ENCODE measurements at regions not wholly inside any gene's neighbourhood (a gene's known extent, or its start where the extent isn't known, plus 50 kb on each side); places are given as distances from the start of the nearest gene placed in this dataset.

DNA sequence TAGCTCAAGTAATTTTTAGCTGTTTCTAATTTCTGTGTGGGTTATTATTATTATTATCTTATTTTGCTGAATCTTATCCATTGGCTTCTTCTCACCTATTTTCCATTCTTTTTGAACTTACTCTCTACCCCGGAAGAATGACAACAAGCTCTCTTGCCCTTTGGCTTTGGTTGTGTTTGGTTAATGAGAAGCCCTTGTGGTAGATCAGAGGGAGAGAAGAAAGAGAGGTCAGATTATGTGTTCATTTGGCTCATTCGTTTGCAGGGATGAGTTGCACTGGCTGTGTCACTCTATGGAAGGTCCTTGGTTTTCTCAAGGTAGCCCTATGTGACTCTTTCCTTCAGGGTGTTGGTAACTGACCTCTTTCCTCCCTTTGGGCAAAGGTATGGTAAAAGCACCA, 391.9 kb downstream of the LMO4 start:
- no peak for DNase-seq (ENCODE audit: low read depth)

DNA sequence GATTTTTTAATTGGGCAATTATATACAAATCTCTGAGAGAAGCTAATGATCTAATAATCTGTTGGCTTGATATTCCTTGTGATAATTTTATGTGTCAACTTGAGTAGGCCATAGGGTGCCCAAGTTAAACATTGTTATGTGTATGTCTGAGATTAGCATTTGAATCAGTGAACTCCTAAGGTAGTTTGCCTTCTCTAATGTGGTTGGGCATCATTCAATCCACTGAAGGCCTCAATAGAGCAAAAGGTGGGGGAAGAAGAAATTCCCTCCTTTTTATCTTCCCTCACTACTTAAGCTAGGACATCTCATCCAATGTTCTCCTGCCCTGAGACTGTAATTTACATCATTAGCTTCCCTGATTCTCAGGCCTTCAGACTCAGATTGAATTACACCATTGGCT, 394.5 kb downstream of the LMO4 start:
- DNase-seq (ENCODE audit: low read depth), result no peak

DNA sequence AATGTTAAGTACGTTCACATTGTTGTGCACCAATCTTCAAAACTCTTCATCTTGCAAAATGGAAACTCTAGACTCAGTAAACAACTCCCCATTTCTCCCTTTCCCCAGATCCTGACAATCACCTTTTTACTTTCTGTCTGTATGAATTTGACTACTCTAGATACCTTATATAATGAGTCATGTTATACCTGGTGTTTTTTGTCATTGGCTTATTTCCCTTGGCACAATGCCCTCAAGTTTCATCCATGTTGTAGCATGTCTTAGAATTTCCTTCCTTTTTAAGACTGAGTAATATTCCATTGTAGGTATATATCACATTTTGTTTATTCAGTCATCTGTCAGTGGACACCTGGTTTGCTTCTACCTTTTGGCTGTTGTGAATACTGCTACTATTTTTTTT, 399.5 kb downstream of the LMO4 start:
- no peak for DNase-seq (ENCODE audit: low read depth)

DNA sequence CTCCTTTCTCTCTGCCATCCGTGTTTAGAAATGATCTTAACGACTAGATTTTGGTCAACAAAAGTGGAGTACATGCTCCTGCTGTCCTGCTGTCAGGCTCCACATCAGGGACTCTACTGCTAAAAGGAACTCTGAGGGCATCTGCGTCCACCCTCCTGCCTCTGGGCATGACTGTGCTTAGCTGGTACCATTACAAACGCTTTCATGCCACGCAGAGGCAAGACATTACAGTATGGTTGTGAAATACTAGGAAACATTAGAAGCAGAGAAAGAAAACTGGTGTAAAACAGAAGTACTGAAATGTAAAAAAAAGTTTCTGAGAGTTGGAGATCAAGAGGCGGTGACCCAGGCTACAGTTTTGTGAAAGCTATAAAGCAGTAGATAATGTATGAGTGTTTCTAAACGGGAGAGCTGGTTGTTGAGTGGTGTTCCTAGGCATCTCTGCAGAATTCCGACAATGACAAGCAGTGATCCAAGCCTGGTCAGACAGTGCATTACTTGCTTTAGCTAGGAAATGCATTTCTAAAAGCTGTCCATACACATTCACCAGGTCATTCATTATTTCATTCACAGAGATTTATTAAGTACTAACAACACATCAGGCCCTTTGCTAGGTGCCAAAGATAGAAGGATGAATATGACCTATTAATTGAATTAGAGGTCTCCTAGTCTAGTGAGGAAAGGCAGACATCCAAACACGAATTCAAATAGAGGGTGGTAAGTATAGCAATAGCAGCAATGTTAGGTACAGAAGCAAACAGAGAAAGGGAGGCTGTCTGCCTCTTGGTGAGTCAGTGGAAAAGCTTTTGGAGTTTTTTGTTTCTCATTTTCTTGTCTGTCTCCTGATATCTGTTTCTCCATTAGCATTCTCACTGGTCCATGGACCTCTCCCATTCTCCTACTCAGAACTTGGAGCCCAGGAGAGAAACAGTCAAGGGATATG, 401.9 kb downstream of the LMO4 start:
- no peak for DNase-seq (ENCODE audit: low read depth)

DNA sequence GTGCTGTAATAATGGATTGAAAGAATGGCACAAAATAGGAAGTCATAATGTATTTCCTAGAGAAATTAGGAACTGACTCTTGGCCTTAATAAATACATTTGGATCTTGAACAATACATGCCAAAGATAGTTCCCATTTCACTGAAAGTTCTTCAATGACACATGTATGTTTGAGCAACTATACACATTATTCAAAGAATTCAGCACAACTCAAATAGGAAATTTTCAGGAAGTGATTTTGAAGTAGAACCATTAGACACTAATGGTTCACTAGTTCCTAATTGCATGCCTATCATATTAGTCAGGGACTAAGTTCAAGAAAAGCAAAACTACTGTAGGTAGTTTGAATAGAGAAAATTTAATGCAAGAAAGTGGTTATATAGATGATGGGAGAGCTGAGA, 404.7 kb downstream of the LMO4 start:
- DNase-seq (ENCODE audit: low read depth), result no peak

DNA sequence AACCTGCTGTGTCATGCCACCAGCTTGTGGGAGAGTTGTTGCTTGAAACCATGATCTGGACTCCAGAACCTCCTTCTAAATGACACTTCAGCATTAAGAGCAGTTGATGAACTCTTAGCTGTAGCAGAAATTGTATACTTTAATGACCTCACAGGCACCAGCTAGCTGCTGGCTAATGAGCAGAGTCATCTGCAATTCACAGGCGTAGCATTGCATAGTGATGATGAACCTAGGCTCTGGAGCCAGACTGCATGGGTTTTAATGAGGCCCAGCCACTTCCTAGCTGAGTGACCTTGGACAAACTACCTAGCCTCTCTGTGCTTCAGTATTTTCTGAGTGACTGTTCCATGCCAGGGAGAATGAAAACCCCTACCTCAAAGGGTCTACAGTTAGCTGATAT, 407.1 kb downstream of the LMO4 start:
- DNase-seq (ENCODE audit: low read depth), result no peak

DNA sequence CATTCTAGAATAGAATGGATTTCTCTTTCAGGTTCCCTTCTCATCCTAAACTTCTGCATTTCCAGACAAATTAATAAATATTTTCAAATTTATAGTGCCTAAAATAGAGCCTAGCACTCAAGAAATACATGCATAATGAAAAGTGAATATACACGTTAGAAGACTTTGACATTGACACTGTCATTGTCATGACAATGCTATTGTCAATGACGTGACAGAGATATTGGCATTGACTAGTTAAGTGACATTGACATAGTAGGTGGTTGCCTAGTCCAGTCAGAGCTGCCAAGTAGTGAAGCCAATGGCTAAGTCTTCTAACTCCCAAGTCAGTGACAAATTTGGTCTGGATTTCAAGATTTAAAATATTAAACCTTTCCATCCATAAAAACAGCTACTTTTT, 410.5 kb downstream of the LMO4 start:
- no peak for DNase-seq (ENCODE audit: low read depth)

DNA sequence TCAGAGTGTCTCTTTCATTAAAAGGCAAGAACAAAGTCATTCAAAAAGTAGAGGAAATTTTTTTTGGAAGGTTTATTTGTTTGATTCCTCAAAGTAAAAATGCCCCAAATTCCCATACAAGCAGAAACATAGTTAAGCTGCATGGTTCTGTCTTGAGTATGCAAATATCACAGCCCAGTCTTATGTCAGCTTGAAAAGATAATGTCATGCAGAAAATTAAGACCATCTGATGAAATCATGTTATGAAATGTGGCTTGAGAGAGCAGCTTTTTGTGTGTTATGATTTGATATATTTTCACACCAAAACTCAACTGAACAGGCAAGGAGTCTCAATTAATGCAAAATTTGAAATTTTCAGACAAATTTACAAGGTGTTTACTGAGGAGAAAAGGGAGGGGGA, 411.0 kb downstream of the LMO4 start:
- no peak for DNase-seq (ENCODE audit: low read depth)

DNA sequence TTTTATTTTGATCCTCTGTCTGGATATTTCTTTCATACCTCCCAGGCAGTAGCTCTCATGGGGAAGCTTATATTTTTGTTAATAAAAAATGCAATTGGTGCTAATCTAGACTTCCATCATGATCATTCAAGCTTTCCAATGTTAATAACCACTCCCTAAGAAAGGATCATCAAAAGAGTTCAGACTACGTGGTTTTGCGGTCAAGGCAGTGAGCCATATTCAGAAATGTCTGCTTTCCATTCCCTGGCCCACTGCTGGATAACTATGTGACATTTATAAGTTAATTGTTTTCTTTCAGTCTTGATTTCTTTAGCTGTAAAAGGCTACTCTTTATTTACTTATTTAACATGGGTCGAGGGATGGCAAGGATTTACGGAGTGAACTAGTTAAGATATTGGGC, 414.6 kb downstream of the LMO4 start:
- no peak for DNase-seq (ENCODE audit: low read depth)

DNA sequence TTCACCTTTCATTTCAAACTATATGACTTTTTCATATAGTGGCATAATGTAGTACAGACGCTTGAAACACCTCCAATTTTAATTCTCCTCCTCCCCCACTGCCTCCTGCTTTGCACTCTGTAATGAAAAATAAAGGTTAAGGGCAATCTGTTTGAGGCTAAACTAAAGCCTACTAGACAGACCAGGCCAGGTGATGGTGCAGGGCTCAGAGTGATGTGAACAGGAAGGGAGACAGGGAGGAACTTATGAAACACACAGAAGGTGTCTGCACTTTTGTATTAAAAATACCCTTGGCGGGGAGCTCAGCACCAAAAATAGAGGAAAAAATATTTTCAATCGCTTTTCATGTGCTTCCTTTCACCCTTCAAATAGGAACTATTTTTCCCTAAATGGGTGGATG, 415.4 kb downstream of the LMO4 start:
- no peak for DNase-seq (ENCODE audit: low read depth)

DNA sequence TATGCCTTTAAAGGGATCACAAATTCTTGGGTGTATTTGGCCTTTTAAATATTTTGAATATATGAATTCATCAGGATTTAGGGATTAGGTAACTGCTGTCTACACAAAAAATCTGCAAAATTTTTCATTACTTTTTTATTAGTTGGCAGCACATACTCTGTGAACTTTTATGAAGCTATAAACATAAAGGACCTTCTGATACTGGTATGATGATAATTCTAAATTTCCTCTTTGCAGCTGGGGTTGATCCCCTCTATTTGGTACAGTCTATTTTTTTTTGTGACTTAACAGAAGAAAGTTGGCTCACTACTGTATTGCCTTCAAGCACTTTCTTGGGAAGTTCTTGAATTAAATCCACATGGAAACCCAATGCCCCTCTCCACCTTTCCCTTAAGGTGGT, 416.1 kb downstream of the LMO4 start:
- DNase-seq (ENCODE audit: low read depth), result no peak

DNA sequence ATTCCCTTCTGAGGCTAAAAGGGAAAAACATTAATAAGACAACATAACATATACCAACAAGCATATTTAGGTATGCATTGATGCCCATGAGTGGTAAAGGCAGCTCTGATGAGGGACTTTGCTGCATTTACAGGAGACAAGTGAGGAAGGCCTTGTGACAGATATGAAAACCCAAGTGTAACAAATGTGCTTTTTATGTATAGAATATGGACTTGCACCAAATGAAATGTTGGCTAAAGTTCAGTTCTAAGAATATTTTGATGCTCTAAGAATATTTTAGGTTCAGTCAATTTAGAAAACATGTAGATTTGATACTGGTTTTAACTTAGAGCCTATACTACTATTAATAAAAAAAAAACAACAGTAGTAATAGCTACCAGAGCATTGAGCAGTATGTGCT, 424.7 kb downstream of the LMO4 start:
- no peak for DNase-seq (ENCODE audit: low read depth)

DNA sequence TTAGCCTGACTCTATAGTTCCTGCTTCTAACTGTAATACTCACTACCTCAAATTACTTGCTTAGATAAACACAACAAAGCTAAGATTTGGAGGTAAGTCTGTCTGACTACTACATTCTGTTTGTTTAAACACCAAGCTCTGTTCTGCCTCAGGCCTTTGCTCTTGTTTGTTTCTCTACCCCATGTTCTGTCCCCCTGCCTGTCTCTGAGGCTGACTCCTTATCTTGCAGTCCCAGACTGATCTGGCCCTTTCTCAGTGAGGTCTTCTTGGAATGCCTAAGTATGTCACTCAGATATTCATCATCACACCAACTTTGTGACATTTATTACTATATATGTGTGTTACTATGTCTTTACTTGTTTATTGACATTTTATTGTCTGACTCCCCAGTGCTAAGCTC, 425.5 kb downstream of the LMO4 start:
- no peak for DNase-seq (ENCODE audit: low read depth)

DNA sequence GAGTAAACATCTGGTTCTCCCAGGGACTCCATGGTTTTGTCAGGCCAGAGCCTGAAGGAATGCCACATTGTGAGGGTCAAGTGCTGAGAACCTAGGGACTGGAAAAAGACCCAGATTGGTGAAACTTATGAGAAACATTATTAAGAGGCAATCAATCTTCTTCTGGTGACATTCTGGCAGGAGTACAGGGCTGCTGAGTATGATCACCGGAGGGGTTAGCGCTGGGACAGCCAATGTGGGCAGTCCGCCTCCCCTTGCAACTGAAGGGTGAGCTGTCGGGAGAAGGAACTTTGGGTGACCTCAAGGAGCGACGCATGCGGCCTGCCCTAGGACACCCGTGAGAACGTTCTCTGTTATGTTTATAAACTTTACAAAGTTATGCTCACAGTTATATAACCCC, 429.0 kb downstream of the LMO4 start:
- DNase-seq (ENCODE audit: low read depth), result no peak

DNA sequence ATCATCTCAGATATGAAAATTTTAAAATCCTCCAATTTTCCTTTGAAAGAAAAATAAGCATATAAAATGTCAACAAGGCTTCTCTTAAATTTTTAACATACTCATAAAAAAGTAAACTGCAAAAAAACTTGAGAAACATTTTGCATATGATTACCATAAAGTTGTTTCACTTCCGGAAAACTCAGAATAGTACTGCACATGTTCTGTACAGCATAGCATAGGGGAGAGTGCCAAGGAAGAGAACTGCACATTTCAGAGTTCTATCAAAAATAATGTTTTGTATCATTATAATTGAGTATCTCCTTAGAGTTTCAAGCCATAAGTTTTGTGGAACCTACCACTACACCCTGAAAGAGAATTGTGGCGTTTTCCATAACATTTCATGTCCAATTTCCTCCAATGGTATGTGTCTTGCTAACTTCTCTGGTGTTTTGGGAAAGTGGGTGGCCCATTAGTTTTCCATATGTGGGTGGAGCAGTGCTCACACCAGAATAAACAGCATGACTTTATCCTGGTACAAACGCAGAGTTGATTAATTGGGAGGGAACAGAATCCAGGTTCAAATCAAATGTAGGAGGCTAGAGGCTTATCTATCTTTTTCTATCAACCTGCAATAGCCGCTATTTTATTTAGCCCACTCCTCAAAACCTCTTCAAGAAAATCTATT, 430.9 kb downstream of the LMO4 start:
- DNase-seq (ENCODE audit: low read depth), result no peak

DNA sequence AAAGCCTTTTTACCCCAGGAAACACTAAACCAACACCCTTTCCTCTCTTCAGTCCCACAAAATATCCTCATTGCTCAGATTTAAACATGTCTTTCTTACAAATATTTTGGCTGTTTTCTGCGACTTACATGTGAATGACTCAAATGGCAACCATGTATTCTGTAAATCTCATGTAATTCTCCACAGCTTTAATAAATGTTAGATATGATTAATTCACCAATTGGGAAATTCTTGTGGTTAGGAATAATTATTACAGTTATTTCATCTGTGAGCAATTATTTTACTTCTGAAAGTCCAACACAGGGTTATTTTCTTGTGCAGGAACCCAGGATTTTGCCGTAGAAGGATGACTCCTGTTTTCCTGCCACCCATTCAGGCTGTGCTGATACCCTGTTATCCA, 431.5 kb downstream of the LMO4 start:
- DNase-seq (ENCODE audit: low read depth), result no peak

DNA sequence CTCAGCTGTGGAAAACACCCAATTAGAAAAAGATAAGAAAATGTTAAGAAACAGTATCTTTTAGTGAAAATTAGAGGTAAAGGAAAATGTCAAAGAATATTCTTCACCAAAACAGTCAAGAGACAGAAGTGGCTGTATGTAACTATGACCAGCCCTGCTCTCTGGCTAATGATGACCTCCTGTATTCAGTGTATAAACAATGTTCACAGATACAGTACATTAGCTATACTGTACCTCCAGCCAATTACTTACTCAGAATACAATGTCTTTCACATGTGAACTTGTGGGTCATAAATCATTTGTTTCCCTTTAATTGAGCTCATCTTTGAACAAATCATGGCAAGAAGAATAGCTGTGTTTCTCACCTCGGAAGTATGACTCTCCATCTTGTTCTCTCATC, 432.0 kb downstream of the LMO4 start:
- DNase-seq (ENCODE audit: low read depth), result no peak

DNA sequence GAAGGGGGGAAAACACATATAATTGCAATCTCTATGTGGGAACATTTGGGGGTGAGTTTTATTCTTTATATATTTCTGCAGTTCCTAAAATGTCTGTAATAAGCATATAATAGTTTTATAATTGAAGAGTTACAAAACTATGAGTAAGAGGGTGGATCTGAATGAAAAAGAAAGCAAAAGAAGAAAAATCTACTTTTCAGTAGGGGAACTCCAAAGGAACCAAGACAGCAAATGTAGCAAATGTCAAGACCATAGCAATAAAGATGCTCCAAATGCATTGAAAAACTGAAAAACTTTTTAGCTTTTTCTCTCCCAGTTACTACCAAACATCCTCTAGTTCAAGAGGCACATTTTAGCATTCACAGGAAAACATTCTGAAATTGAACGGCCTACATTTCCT, 434.8 kb downstream of the LMO4 start:
- no peak for DNase-seq (ENCODE audit: low read depth)

DNA sequence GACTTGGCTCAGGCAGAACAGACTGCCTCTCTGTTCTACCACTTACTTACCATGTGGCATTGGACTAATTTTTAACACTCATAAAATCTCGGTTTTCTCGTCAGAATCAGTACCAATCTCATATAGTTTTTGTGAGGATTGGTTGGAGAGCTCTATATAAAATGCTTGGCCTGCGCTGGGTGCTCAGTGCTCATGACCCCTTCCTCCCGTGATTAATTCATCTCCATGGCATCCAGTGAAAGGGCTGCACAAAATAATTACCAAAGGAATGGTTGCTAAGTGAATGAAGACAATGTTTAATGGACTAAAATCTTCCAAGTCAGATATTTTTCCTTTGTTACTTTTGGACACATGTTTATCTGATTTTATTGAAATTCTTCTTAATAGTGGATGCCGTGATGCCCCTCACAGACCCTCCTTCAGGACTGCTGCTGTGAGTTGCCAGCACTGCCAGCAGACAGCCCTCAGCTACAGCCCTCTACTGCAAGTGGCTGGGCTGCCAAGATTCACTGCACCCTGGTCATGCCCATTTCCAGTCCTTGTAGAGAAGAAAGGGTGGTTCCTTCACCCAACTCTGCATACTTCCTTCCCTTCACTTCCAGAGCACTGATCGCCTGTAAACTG, 436.5 kb downstream of the LMO4 start:
- no peak for DNase-seq (ENCODE audit: low read depth)

DNA sequence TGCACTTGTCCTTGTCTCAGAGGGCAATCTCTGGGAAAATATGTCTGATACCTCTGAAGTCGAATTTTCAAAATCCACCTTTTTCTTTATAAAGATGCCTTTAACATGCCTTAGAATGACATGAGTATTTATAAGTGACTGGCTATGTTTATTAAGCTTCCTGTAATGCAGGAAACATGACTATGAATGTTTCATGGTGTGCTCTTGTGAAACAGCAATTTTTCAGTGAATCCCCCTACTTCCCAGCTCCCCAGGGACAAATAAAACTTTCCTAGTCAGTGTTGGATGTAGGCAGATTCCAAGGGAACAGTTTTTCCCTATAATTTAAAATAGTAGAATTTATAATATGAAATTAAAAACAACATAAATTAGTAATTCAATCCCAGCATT, 437.0 kb downstream of the LMO4 start:
- no peak for DNase-seq (ENCODE audit: low read depth)

DNA sequence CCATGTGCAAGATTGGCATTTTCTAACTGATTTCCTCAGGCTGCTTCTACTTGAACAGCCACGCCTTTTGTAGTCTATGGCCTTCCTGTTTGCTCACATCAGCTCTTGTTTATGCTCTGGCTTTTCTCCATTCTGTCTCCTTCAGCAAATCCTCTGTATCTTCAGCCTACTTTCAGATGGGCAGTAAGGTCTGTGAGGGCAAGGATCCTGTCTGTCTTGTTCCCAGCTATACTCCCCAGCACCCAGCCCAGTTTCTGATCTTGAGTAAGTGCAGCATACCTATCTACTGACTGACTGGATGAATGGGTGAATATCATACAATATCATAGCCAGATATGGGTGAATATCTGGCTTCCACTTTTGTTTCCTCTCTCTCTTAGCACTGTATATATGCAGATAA, 438.1 kb downstream of the LMO4 start:
- DNase-seq (ENCODE audit: low read depth), result no peak

DNA sequence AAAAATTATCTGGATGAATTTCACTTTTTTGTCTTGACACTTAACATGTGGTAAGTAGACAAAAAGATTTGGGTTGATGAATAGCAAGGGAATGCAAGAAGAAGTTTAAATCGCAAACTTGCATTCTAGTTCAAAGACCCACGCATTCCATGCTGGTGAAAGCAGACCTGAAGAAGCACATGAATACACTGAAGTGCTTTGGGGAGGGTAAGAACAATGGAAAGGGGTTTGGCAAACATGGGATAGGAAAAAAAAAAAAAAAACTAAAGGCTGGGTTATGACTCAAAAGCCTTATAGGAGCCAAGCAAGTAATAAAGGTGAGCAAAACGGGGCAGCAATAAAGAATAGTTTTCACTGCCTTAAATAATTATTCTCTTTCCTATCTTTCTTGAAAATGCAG, 450.2 kb downstream of the LMO4 start:
- DNase-seq (ENCODE audit: low read depth), result no peak

DNA sequence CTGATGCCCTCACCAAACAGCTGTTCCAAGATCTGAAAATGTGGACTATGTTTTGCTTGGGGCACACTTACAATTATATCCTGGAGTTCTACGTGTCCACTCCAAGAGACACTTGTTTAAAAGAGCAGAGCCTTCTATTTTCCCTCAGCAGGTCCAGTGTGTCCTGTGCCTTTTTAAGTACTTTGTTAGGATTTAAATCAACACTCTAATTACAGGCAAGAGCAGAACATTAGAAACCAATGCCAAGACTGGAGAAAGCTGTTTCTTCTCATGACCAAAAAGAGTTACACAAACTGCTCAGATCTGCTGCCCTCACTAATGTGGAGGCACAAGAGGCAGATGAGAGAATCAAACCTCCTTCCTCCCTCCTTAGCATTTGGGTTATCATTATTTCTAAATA, 452.9 kb downstream of the LMO4 start:
- no peak for DNase-seq (ENCODE audit: low read depth)
